GM18507 (cell line): ENCODE measurements at regions not wholly inside any gene's neighbourhood (a gene's known extent, or its start where the extent isn't known, plus 50 kb on each side); places are given as distances from the start of the nearest gene placed in this dataset.

Experiments used
- DNase-seq: peaks from one replicate; pipeline ENCODE4 v3.0.0; 2011; ENCODE audit warnings: low read depth; ENCODE audit not compliant: insufficient read length; ENCODE audit errors: extremely low spot score
- FAIRE-seq: peaks from 2 replicates; lab custom pipeline; 2011; peaks lifted over from hg19 to GRCh38; lab: Jason Lieb, UNC

GRCh38 chr17:72068643-72069042 is 52.2 kb upstream of the SOX9 start:
- FAIRE-seq = no peak
- no peak for DNase-seq

GRCh38 chr17:72069586-72070202 is 51.1 kb upstream of the SOX9 start:
- no peak for FAIRE-seq
- DNase-seq = no peak
